ENCODE measurements at regions not wholly inside any gene's neighbourhood (a gene's known extent, or its start where the extent isn't known, plus 50 kb on each side); places are given as distances from the start of the nearest gene placed in this dataset.
"Not testable (repeated sequence)": the region's sequence is repeated elsewhere in the genome, so short reads cannot be mapped to it uniquely, and the experiment has no call there.

- not testable (repeated sequence) for TF ChIP-seq CTCF, POLR2A (IDR thresholded peaks at IDR 0.05)
Measured at GRCh38 chr9:41838562-41838851, 290.7 kb downstream of the CNTNAP3B start.
